Activated naive CD4-positive, alpha-beta T cell treated with anti-CD3 and anti-CD28 coated beads for 36 hours (primary cell): ENCODE measurements at regions not wholly inside any gene's neighbourhood (a gene's known extent, or its start where the extent isn't known, plus 50 kb on each side); places are given as distances from the start of the nearest gene placed in this dataset.

Source experiments
- CTCF ChIA-PET: fragments of 350-600 bp; sonication (Branson Sonifier 250); formaldehyde crosslinking; loops from one replicate; lab custom pipeline; 2021; ENCODE audit warnings: antibody characterized with exemption; lab: Charles Lee
- DNase-seq: peaks from one replicate; pipeline ENCODE4 v3.0.0-alpha.2; 2020
- H3K27ac Mint-ChIP-seq: one replicate; pipeline ENCODE4 v1.8.0; 2021; ENCODE audit warnings: mild to moderate bottlenecking, mixed read lengths
- H3K27me3 Mint-ChIP-seq: one replicate; pipeline ENCODE4 v1.8.0; 2021; ENCODE audit warnings: low read depth, mixed read lengths
- H3K36me3 Mint-ChIP-seq: one replicate; pipeline ENCODE4 v1.8.0; 2021; ENCODE audit warnings: low read depth, mixed read lengths
- H3K4me1 Mint-ChIP-seq: one replicate; pipeline ENCODE4 v1.8.0; 2021; ENCODE audit warnings: low read depth, mixed read lengths
- H3K4me3 Mint-ChIP-seq: one replicate; pipeline ENCODE4 v1.8.0; 2021; ENCODE audit warnings: mild to moderate bottlenecking, moderate library complexity, mixed read lengths
- H3K9me3 Mint-ChIP-seq: one replicate; pipeline ENCODE4 v1.8.0; 2021; ENCODE audit warnings: mixed read lengths
- intact Hi-C: fragments of 100-400 bp; cut with micrococcal nuclease; formaldehyde crosslinking; loops from one replicate; pipeline ENCODE4 v1.15.1; 2023

GRCh38 chr12:116347265-116347664 is 69.8 kb upstream of the MED13L start:
- H3K4me3 Mint-ChIP-seq: no peak overlapping the region
- CTCF ChIA-PET: interaction anchor here (0.6 kb wide), 1 partner anchor 44 kb away, joined by 5 read pairs; no protein-coding TSS in a partner anchor

GRCh38 chr12:116352315-116352835 is 74.9 kb upstream of the MED13L start:
- H3K36me3 Mint-ChIP-seq: no peaks in the 10 kb centered on the region
- DNase-seq: no peak
- H3K4me3 Mint-ChIP-seq: no peak overlapping the region
- no peaks in the 10 kb centered on the region for H3K9me3 Mint-ChIP-seq
- H3K4me1 Mint-ChIP-seq: no peaks in the 10 kb centered on the region
- CTCF ChIA-PET: no interaction called here
- H3K27ac Mint-ChIP-seq: no peak overlapping the region
- intact Hi-C loops: no loop called here
- H3K27me3 Mint-ChIP-seq: no peaks in the 10 kb centered on the region

More at GRCh38 chr12:116347265-116347664, 69.8 kb upstream of the MED13L start:
- Mint-ChIP-seq H3K27ac (no peak overlapping the region), H3K36me3 (no peaks in the 10 kb centered on the region), H3K9me3 (no peaks in the 10 kb centered on the region), H3K27me3 (no peaks in the 10 kb centered on the region), H3K4me1 (no peaks in the 10 kb centered on the region)
- intact Hi-C loops: no loop called here
- no peak for DNase-seq

- Mint-ChIP-seq H3K4me3 (no peak overlapping the region), H3K36me3 (no peaks in the 10 kb centered on the region), H3K27me3 (no peaks in the 10 kb centered on the region), H3K4me1 (peaks cover 5% of the 10 kb centered on the region), H3K9me3 (no peaks in the 10 kb centered on the region), H3K27ac (no peak overlapping the region)
- CTCF ChIA-PET: no interaction called here
- intact Hi-C loops: no loop called here
- DNase-seq: no peak
Measured at GRCh38 chr12:116353958-116354357, 76.5 kb upstream of the MED13L start.

- Mint-ChIP-seq H3K4me1 (peaks cover 10% of the 10 kb centered on the region), H3K36me3 (no peaks in the 10 kb centered on the region), H3K27ac (no peak overlapping the region), H3K4me3 (no peak overlapping the region), H3K27me3 (no peaks in the 10 kb centered on the region), H3K9me3 (no peaks in the 10 kb centered on the region)
- no peak for DNase-seq
- CTCF ChIA-PET: no interaction called here
- intact Hi-C loops: no loop called here
Measured at GRCh38 chr12:116354534-116354933, 77.0 kb upstream of the MED13L start.

- CTCF ChIA-PET: no interaction called here
- no peak overlapping the region for H3K27ac Mint-ChIP-seq
- peaks cover 14% of the 10 kb centered on the region for H3K4me1 Mint-ChIP-seq
- no peak for DNase-seq
- H3K4me3 Mint-ChIP-seq: no peak overlapping the region
- H3K36me3 Mint-ChIP-seq: no peaks in the 10 kb centered on the region
- intact Hi-C loops: no loop called here
- no peaks in the 10 kb centered on the region for H3K9me3 Mint-ChIP-seq
- H3K27me3 Mint-ChIP-seq: no peaks in the 10 kb centered on the region
Measured at GRCh38 chr12:116354950-116355783, 77.7 kb upstream of the MED13L start.

GRCh38 chr12:116358536-116358892 is 81.0 kb upstream of the MED13L start:
- CTCF ChIA-PET: interaction anchor here (0.8 to 1.3 kb wide), 2 partner anchors 26 to 80 kb away, joined by 4 read pairs; no protein-coding TSS in a partner anchor
- Mint-ChIP-seq H3K4me3 (no peak overlapping the region), H3K27me3 (no peaks in the 10 kb centered on the region), H3K27ac (peak overlapping the region; percentile 77), H3K4me1 (peaks cover 25% of the 10 kb centered on the region), H3K9me3 (no peaks in the 10 kb centered on the region), H3K36me3 (no peaks in the 10 kb centered on the region)
- intact Hi-C loops: loop anchor here (2.0 kb wide), 1 partner anchor 82 kb away; the partner anchor contains the start of gene MED13L
- DNase-seq: no peak

- Mint-ChIP-seq H3K36me3 (no peaks in the 10 kb centered on the region), H3K4me1 (peaks cover 25% of the 10 kb centered on the region), H3K27me3 (no peaks in the 10 kb centered on the region), H3K27ac (peak overlapping the region; percentile 77), H3K4me3 (peak overlapping the region; percentile 65), H3K9me3 (no peaks in the 10 kb centered on the region)
- peak; percentile 67 for DNase-seq
- intact Hi-C loops: loop anchor here (1.0 to 2.0 kb wide), 3 partner anchors 34 to 82 kb away; partner anchors contain the start of gene MED13L
- CTCF ChIA-PET: interaction anchor here (0.5 to 1.3 kb wide), 3 partner anchors 25 to 332 kb away, joined by 3 to 4 read pairs (median 4); no protein-coding TSS in a partner anchor
Measured at GRCh38 chr12:116358893-116359761, 81.6 kb upstream of the MED13L start.

- H3K27me3 Mint-ChIP-seq: no peaks in the 10 kb centered on the region
- intact Hi-C loops: no loop called here
- no peak overlapping the region for H3K27ac Mint-ChIP-seq
- no peaks in the 10 kb centered on the region for H3K36me3 Mint-ChIP-seq
- H3K4me1 Mint-ChIP-seq: peaks cover 25% of the 10 kb centered on the region
- CTCF ChIA-PET: no interaction called here
- DNase-seq: peak; percentile 71
- no peak overlapping the region for H3K4me3 Mint-ChIP-seq
- no peaks in the 10 kb centered on the region for H3K9me3 Mint-ChIP-seq
Measured at GRCh38 chr12:116360579-116361413, 83.3 kb upstream of the MED13L start.

GRCh38 chr12:116361414-116362223 is 84.1 kb upstream of the MED13L start:
- no peak overlapping the region for H3K4me3 Mint-ChIP-seq
- H3K27me3 Mint-ChIP-seq: no peaks in the 10 kb centered on the region
- CTCF ChIA-PET: no interaction called here
- DNase-seq: peak; percentile 6
- H3K4me1 Mint-ChIP-seq: peaks cover 25% of the 10 kb centered on the region
- H3K36me3 Mint-ChIP-seq: no peaks in the 10 kb centered on the region
- H3K27ac Mint-ChIP-seq: no peak overlapping the region
- no peaks in the 10 kb centered on the region for H3K9me3 Mint-ChIP-seq
- intact Hi-C loops: no loop called here

GRCh38 chr12:116365114-116365513 is 87.6 kb upstream of the MED13L start:
- H3K4me3 Mint-ChIP-seq: no peak overlapping the region
- intact Hi-C loops: no loop called here
- H3K27ac Mint-ChIP-seq: no peak overlapping the region

More at GRCh38 chr12:116365114-116365513, 87.6 kb upstream of the MED13L start:
- CTCF ChIA-PET: interaction anchor here (1.3 kb wide), 1 partner anchor 367 kb away, joined by 4 read pairs; no protein-coding TSS in a partner anchor
- Mint-ChIP-seq H3K36me3 (no peaks in the 10 kb centered on the region), H3K4me1 (peaks cover 11% of the 10 kb centered on the region), H3K27me3 (no peaks in the 10 kb centered on the region), H3K9me3 (no peaks in the 10 kb centered on the region)
- no peak for DNase-seq
